ENCODE measurements at regions not wholly inside any gene's neighbourhood (a gene's known extent, or its start where the extent isn't known, plus 50 kb on each side); places are given as distances from the start of the nearest gene placed in this dataset.
"Not testable (repeated sequence)": the region's sequence is repeated elsewhere in the genome, so short reads cannot be mapped to it uniquely, and the experiment has no call there.

- no peak for TF ChIP-seq ZFX (IDR thresholded peaks at IDR 0.05)
- TF ChIP-seq, protein P1, sequence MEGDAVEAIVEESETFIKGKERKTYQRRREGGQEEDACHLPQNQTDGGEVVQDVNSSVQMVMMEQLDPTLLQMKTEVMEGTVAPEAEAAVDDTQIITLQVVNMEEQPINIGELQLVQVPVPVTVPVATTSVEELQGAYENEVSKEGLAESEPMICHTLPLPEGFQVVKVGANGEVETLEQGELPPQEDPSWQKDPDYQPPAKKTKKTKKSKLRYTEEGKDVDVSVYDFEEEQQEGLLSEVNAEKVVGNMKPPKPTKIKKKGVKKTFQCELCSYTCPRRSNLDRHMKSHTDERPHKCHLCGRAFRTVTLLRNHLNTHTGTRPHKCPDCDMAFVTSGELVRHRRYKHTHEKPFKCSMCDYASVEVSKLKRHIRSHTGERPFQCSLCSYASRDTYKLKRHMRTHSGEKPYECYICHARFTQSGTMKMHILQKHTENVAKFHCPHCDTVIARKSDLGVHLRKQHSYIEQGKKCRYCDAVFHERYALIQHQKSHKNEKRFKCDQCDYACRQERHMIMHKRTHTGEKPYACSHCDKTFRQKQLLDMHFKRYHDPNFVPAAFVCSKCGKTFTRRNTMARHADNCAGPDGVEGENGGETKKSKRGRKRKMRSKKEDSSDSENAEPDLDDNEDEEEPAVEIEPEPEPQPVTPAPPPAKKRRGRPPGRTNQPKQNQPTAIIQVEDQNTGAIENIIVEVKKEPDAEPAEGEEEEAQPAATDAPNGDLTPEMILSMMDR (conservative IDR thresholded peaks at IDR 0.05): no peak
- no peak overlapping the region for H3K27ac ChIP-seq
These were observed 187.0 kb downstream of the OSR1 start for GRCh38 chr2:19171409-19171808.

- no peak overlapping the region for H3K27ac ChIP-seq
- TF ChIP-seq, protein P1 (conservative IDR thresholded peaks at IDR 0.05): no peak
- no peak for TF ChIP-seq ZFX (IDR thresholded peaks at IDR 0.05)
These were observed 189.2 kb downstream of the OSR1 start for GRCh38 chr2:19169134-19169768.

- not testable (repeated sequence) for H3K27ac ChIP-seq
These were observed 194.3 kb downstream of the OSR1 start for GRCh38 chr2:19164099-19164498.

DNA sequence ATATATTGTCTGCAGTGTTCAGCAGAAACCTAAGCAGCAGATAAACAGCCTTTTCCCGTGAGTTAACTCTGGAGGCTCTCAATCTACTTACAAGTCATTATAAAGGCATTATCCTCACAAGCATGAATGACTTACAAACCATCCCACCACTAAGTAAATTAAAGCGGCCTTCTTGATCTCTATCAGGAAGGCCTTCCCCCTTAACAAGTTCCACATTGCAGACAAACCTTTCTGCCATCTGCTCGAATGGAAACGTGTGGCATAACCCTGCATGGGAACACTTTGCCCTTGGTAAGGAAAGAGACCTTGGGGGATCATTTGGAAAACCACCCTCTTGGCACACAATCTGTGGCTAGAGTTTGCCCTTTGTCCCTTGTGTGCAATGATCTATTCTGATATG, 199.5 kb downstream of the OSR1 start:
- TF ChIP-seq, protein P1 (conservative IDR thresholded peaks at IDR 0.05): no peak
- H3K27ac ChIP-seq: no peak overlapping the region

GRCh38 chr2:19158211-19158610, 200.2 kb downstream of the OSR1 start:
- no peak for TF ChIP-seq ZFX (IDR thresholded peaks at IDR 0.05)
- TF ChIP-seq, protein P1 (conservative IDR thresholded peaks at IDR 0.05): no peak
- H3K27ac ChIP-seq: no peak overlapping the region

- TF ChIP-seq, protein P1 (conservative IDR thresholded peaks at IDR 0.05): no peak
- no peak for TF ChIP-seq ZFX (IDR thresholded peaks at IDR 0.05)
- no peak overlapping the region for H3K27ac ChIP-seq
These were observed 201.8 kb downstream of the OSR1 start for GRCh38 chr2:19156646-19157045.

- no peak overlapping the region for H3K27ac ChIP-seq
These were observed 207.7 kb downstream of the OSR1 start for GRCh38 chr2:19150726-19151125.

GRCh38 chr2:19146867-19147266, 211.6 kb downstream of the OSR1 start:
- TF ChIP-seq, protein P1 (conservative IDR thresholded peaks at IDR 0.05): no peak
- TF ChIP-seq ZFX (IDR thresholded peaks at IDR 0.05): no peak
- H3K27ac ChIP-seq: no peak overlapping the region

More at GRCh38 chr2:19150726-19151125, 207.7 kb downstream of the OSR1 start:
- no peak for TF ChIP-seq ZFX (IDR thresholded peaks at IDR 0.05)
- TF ChIP-seq, protein P1 (conservative IDR thresholded peaks at IDR 0.05): no peak
